ENCODE measurements at regions not wholly inside any gene's neighbourhood (a gene's known extent, or its start where the extent isn't known, plus 50 kb on each side); places are given as distances from the start of the nearest gene placed in this dataset.

- Histone ChIP-seq H3K4me1 (ENCODE audit: insufficient read depth, low read length) (no peaks in the 10 kb centered on the region), H3K27me3 (ENCODE audit: control insufficient read depth in 1 of 2, insufficient read depth in 2 of 2, low read length in 2 of 2) (no peaks in the 10 kb centered on the region), H3K27ac (ENCODE audit: low read depth in 1 of 2, low read length in 2 of 2) (no peak overlapping the region), H3K36me3 (ENCODE audit: insufficient read depth, low read length) (no peaks in the 10 kb centered on the region), H3K9me3 (ENCODE audit: control insufficient read depth in 1 of 2, insufficient read depth in 1 of 2, low read length in 2 of 2) (no peaks in the 10 kb centered on the region), H3K4me3 (ENCODE audit: low read length) (no peak overlapping the region)
- no peak overlapping the region for H3K4me3 Mint-ChIP-seq
- no peak overlapping the region for H3K27ac Mint-ChIP-seq
- ATAC-seq (ENCODE audit: poor library complexity) (no peak), DNase-seq (no peak)
- no peaks in the 10 kb centered on the region for H3K4me1 Mint-ChIP-seq (ENCODE audit: low read depth)
- H3K36me3 Mint-ChIP-seq (ENCODE audit: low read depth) = no peaks in the 10 kb centered on the region
- ChIA-PET POLR2A (no interaction called here), CTCF (interaction anchor here (0.7 kb wide), 1 partner anchor 1070 kb away, joined by 5 read pairs; no protein-coding TSS in a partner anchor)
- no peak for TF ChIP-seq CTCF (IDR thresholded peaks at IDR 0.05)
- no peaks in the 10 kb centered on the region for H3K27me3 Mint-ChIP-seq
- peaks cover 3% of the 10 kb centered on the region for H3K9me3 Mint-ChIP-seq
- intact Hi-C loops (cut with DNase I, micrococcal nuclease) = no loop called here
Measured at GRCh38 chr1:103162360-103162759, 54.0 kb upstream of the COL11A1 start.

- ATAC-seq (ENCODE audit: poor library complexity) (no peak), DNase-seq (no peak)
- H3K27me3 Mint-ChIP-seq = no peaks in the 10 kb centered on the region
- no peak overlapping the region for H3K27ac ChIP-seq (ENCODE audit: low read depth in 1 of 2, low read length in 2 of 2)
- no peak for TF ChIP-seq CTCF (IDR thresholded peaks at IDR 0.05)
- no peak overlapping the region for H3K4me3 ChIP-seq (ENCODE audit: low read length)
- no peaks in the 10 kb centered on the region for H3K9me3 Mint-ChIP-seq
- ChIA-PET CTCF (no interaction called here), POLR2A (no interaction called here)
- H3K4me1 ChIP-seq (ENCODE audit: insufficient read depth, low read length) = no peaks in the 10 kb centered on the region
- intact Hi-C loops (cut with DNase I, micrococcal nuclease) = no loop called here
- no peaks in the 10 kb centered on the region for H3K4me1 Mint-ChIP-seq (ENCODE audit: low read depth)
- H3K4me3 Mint-ChIP-seq = no peak overlapping the region
- no peaks in the 10 kb centered on the region for H3K36me3 ChIP-seq (ENCODE audit: insufficient read depth, low read length)
- H3K36me3 Mint-ChIP-seq (ENCODE audit: low read depth) = no peaks in the 10 kb centered on the region
- no peak overlapping the region for H3K27ac Mint-ChIP-seq
- H3K9me3 ChIP-seq (ENCODE audit: control insufficient read depth in 1 of 2, insufficient read depth in 1 of 2, low read length in 2 of 2) = peaks cover 0 to 4% of the 10 kb centered on the region in 2 experiments
- no peaks in the 10 kb centered on the region for H3K27me3 ChIP-seq (ENCODE audit: control insufficient read depth in 1 of 2, insufficient read depth in 2 of 2, low read length in 2 of 2)
Measured at GRCh38 chr1:103160281-103160680, 52.0 kb upstream of the COL11A1 start.
